HEK293 (cell line): ENCODE measurements at regions not wholly inside any gene's neighbourhood (a gene's known extent, or its start where the extent isn't known, plus 50 kb on each side); places are given as distances from the start of the nearest gene placed in this dataset.

ENCODE experiments used
- CTCF ChIA-PET: fragments of 350-600 bp; formaldehyde crosslinking; extraction: SDS; loops from one replicate; lab custom pipeline; 2021; ENCODE audit warnings: antibody characterized with exemption; lab: Yijun Ruan, JAX
- POLR2A ChIA-PET: fragments of 300-600 bp; formaldehyde crosslinking; extraction: SDS; loops from one replicate; lab custom pipeline; 2020; ENCODE audit warnings: antibody characterized with exemption, inconsistent platforms; lab: Yijun Ruan, JAX
- H3K27ac ChIP-seq: fragments of 200-500 bp; sonication (Bioruptor generic); 2 replicates; pipeline ENCODE4 v1.5.1; 2014; ENCODE audit warnings: low read depth, low read length, control low read depth, inconsistent platforms; ENCODE audit errors: extremely low read depth
- H3K36me3 ChIP-seq, 2 experiments: fragments of 200-500 bp in 1 of 2; sonication (Bioruptor generic) in 1 of 2; 1 replicate in 1 of 2; 2 replicates in 1 of 2; pipeline ENCODE4 v1.5.1; 2014 to 2017; ENCODE audit warnings: inconsistent platforms in 2 of 2, low read length in 2 of 2; ENCODE audit not compliant: control insufficient read depth in 2 of 2, insufficient read depth in 1 of 2
- H3K4me1 ChIP-seq: fragments of 200-500 bp; sonication (Bioruptor generic); 2 replicates; pipeline ENCODE4 v1.5.1; 2014; ENCODE audit warnings: mild to moderate bottlenecking, low read length, inconsistent platforms; ENCODE audit not compliant: control insufficient read depth, insufficient read depth
- H3K4me3 ChIP-seq: 2 replicates; pipeline ENCODE4 v1.5.1; 2011; ENCODE audit warnings: low read depth, mild to moderate bottlenecking, control low read depth, low read length, moderate library complexity
- H3K9me3 ChIP-seq: fragments of 200-500 bp; sonication (Bioruptor generic); 2 replicates; pipeline ENCODE4 v1.5.1; 2014; ENCODE audit warnings: low read depth, low read length, inconsistent platforms; ENCODE audit not compliant: control insufficient read depth, insufficient read depth
- EGR2 ChIP-seq: fragments of 450-650 bp; formaldehyde crosslinking; IDR thresholded peaks from 2 replicates; pipeline ENCODE4 v1.5.1; 2016; ENCODE audit warnings: low read depth, missing biosample characterization, missing genetic modification characterization
- HOXC10 ChIP-seq: sonication (generic); formaldehyde crosslinking; IDR thresholded peaks from 2 replicates; pipeline ENCODE4 v1.8.1; 2023; ENCODE audit warnings: mild to moderate bottlenecking, missing genetic modification reagents
- KLF10 ChIP-seq: fragments of 450-650 bp; IDR thresholded peaks from 2 replicates; pipeline ENCODE4 v1.5.1; 2018; ENCODE audit warnings: missing biosample characterization, mild to moderate bottlenecking, missing genetic modification characterization
- KLF16 ChIP-seq: fragments of 450-650 bp; formaldehyde crosslinking; IDR thresholded peaks from 2 replicates; pipeline ENCODE4 v1.5.1; 2017; ENCODE audit warnings: missing biosample characterization, missing genetic modification characterization
- PRDM10 ChIP-seq: fragments of 450-650 bp; formaldehyde crosslinking; IDR thresholded peaks from 2 replicates; pipeline ENCODE4 v1.5.1; 2016; ENCODE audit warnings: missing biosample characterization, missing genetic modification characterization
- PRDM6 ChIP-seq: fragments of 450-650 bp; formaldehyde crosslinking; IDR thresholded peaks from 2 replicates; pipeline ENCODE4 v1.5.1; 2017; ENCODE audit warnings: missing biosample characterization, missing genetic modification characterization
- REPIN1 ChIP-seq: fragments of 450-650 bp; formaldehyde crosslinking; IDR thresholded peaks from 2 replicates; pipeline ENCODE4 v1.5.1; 2017; ENCODE audit warnings: missing biosample characterization, missing genetic modification characterization, low read depth
- TRIM28 ChIP-seq: IDR thresholded peaks from 2 replicates; pipeline ENCODE4 v1.6.1; 2011; ENCODE audit warnings: low read length, control low read depth, borderline replicate concordance
- YY2 ChIP-seq: fragments of 450-650 bp; formaldehyde crosslinking; IDR thresholded peaks from 2 replicates; pipeline ENCODE4 v1.5.1; 2016; ENCODE audit warnings: missing biosample characterization, missing genetic modification characterization
- ZBTB21 ChIP-seq: fragments of 450-650 bp; formaldehyde crosslinking; IDR thresholded peaks from 2 replicates; pipeline ENCODE4 v1.5.1; 2017; ENCODE audit warnings: missing biosample characterization, missing genetic modification characterization
- ZNF121 ChIP-seq: fragments of 450-650 bp; formaldehyde crosslinking; IDR thresholded peaks from 2 replicates; pipeline ENCODE4 v1.5.1; 2016; ENCODE audit warnings: missing biosample characterization, missing genetic modification characterization
- ZNF157 ChIP-seq: fragments of 450-650 bp; formaldehyde crosslinking; IDR thresholded peaks from 2 replicates; pipeline ENCODE4 v1.5.1; 2016; ENCODE audit warnings: missing biosample characterization, missing genetic modification characterization
- ZNF280C ChIP-seq: fragments of 450-650 bp; formaldehyde crosslinking; IDR thresholded peaks from 2 replicates; pipeline ENCODE4 v1.5.1; 2016; ENCODE audit warnings: missing biosample characterization, missing genetic modification characterization
- ZNF398 ChIP-seq: fragments of 450-650 bp; formaldehyde crosslinking; IDR thresholded peaks from 2 replicates; pipeline ENCODE4 v1.5.1; 2017; ENCODE audit warnings: missing biosample characterization, missing genetic modification characterization
- ZNF404 ChIP-seq: fragments of 450-650 bp; formaldehyde crosslinking; IDR thresholded peaks from 2 replicates; pipeline ENCODE4 v1.5.1; 2017; ENCODE audit warnings: missing biosample characterization, missing genetic modification characterization
- ZNF416 ChIP-seq: fragments of 450-650 bp; formaldehyde crosslinking; IDR thresholded peaks from 2 replicates; pipeline ENCODE4 v1.5.1; 2016; ENCODE audit warnings: missing biosample characterization, missing genetic modification characterization
- ZNF433 ChIP-seq: fragments of 450-650 bp; formaldehyde crosslinking; IDR thresholded peaks from 2 replicates; pipeline ENCODE4 v1.5.1; 2016; ENCODE audit warnings: missing biosample characterization, missing genetic modification characterization, low read depth
- ZNF513 ChIP-seq: fragments of 450-650 bp; IDR thresholded peaks from 2 replicates; pipeline ENCODE4 v1.5.1; 2018; ENCODE audit warnings: missing biosample characterization, missing genetic modification characterization
- ZNF624 ChIP-seq: fragments of 450-650 bp; formaldehyde crosslinking; IDR thresholded peaks from 2 replicates; pipeline ENCODE4 v1.5.1; 2017; ENCODE audit warnings: missing biosample characterization, missing genetic modification characterization
- ZNF660 ChIP-seq: fragments of 450-650 bp; IDR thresholded peaks from 2 replicates; pipeline ENCODE4 v1.5.1; 2018; ENCODE audit warnings: missing biosample characterization, mild to moderate bottlenecking, missing genetic modification characterization
- ZNF664 ChIP-seq: fragments of 450-650 bp; formaldehyde crosslinking; IDR thresholded peaks from 2 replicates; pipeline ENCODE4 v1.5.1; 2016; ENCODE audit warnings: missing biosample characterization, missing genetic modification characterization
- ZNF843 ChIP-seq: fragments of 450-650 bp; formaldehyde crosslinking; IDR thresholded peaks from 2 replicates; pipeline ENCODE4 v1.5.1; 2016; ENCODE audit warnings: missing biosample characterization, missing genetic modification characterization

- no peak for TF ChIP-seq PRDM6 (tag by site-specific recombination)
- no peak for TF ChIP-seq ZNF513
- TF ChIP-seq YY2 (tag by site-specific recombination): no peak
- TF ChIP-seq KLF10 (tag by site-specific recombination): no peak
- no peak for TF ChIP-seq ZNF624
- TF ChIP-seq EGR2 (tag by site-specific recombination): no peak
- TF ChIP-seq TRIM28: no peak
- no peak for TF ChIP-seq ZNF398 (tag by site-specific recombination)
- TF ChIP-seq ZNF121 (tag by site-specific recombination): no peak
- TF ChIP-seq ZNF157 (tag by site-specific recombination): no peak
- TF ChIP-seq HOXC10: no peak
- no peak for TF ChIP-seq ZNF433 (tag by site-specific recombination)
Measured at GRCh38 chr3:177733233-177733632, 536.0 kb upstream of the TBL1XR1 start (continued).

GRCh38 chr3:177733936-177734335 lies 536.7 kb upstream of the TBL1XR1 start:
- Histone ChIP-seq H3K27ac (no peak overlapping the region), H3K9me3 (no peaks in the 10 kb centered on the region), H3K4me3 (no peak overlapping the region), H3K36me3 (no peaks in the 10 kb centered on the region), H3K4me1 (no peaks in the 10 kb centered on the region)
- CTCF ChIA-PET: no interaction called here
- no peak for TF ChIP-seq ZNF280C
- POLR2A ChIA-PET: no interaction called here

- Histone ChIP-seq H3K4me1 (no peaks in the 10 kb centered on the region), H3K9me3 (no peaks in the 10 kb centered on the region), H3K4me3 (no peak overlapping the region), H3K27ac (no peak overlapping the region), H3K36me3 (no peaks in the 10 kb centered on the region)
- POLR2A ChIA-PET: no interaction called here
- CTCF ChIA-PET: no interaction called here
- TF ChIP-seq REPIN1 (tag by site-specific recombination): no peak
- TF ChIP-seq ZBTB21: no peak
- no peak for TF ChIP-seq TRIM28
- TF ChIP-seq PRDM10: no peak
- no peak for TF ChIP-seq ZNF416 (tag by site-specific recombination)
- TF ChIP-seq ZNF660 (tag by site-specific recombination): no peak
- TF ChIP-seq PRDM6 (tag by site-specific recombination): no peak
- no peak for TF ChIP-seq EGR2 (tag by site-specific recombination)
- TF ChIP-seq ZNF843 (tag by site-specific recombination): no peak
- TF ChIP-seq ZNF664 (tag by site-specific recombination): no peak
- TF ChIP-seq KLF16 (tag by site-specific recombination): no peak
- no peak for TF ChIP-seq ZNF404 (tag by site-specific recombination)
Measured at GRCh38 chr3:177735431-177735830, 538.1 kb upstream of the TBL1XR1 start.
